ENCODE measurements at regions not wholly inside any gene's neighbourhood (a gene's known extent, or its start where the extent isn't known, plus 50 kb on each side); places are given as distances from the start of the nearest gene placed in this dataset.

DNA sequence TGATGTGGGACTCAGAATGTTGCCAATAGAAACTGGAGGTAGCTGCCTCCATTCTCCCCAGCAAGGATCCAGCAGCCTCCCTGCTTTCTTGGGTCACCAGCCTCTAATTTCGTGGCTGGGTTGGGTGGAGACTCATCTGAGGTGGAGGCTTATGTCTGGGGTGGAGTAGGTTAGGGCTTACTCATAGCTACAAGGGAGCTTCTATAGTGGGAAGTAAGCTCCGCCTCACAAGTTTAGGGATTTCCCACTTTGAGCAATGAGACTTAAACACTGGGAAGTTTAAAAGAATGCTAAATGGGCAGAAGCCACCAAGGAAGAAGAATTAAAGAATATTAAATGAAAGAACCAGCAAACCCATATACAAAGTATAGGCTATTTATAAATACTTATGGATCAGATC, 63.8 kb downstream of the GJD2 start:
- no CpG with 5 or more reads among the region's 2 CpGs for WGBS (ENCODE audit: extremely low coverage, insufficient coverage, insufficient read length)
- no peaks in the 10 kb centered on the region for H3K79me1 ChIP-seq (ENCODE audit: low read length)

DNA sequence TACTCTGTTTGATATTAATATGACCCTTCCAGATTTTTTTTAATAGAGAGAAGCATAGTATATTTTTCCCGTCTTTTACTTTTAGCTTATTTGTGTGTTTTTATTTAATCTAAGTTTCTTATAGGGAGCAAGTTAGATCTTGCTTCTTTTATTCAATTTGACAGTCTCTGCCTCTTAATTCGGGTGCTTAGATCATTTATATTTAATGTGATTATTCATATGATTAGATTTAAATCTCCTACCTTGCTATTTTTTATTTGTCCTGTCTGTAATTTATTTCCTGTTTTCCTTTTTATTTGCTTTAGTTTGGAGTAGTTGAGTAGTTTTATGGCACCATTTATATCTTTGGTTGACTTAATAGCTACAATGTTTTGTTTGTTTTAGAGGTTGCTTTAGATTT, 66.1 kb downstream of the GJD2 start:
- H3K4me2 ChIP-seq (ENCODE audit: low read length) = no peak overlapping the region
- no peak overlapping the region for H2BK12ac ChIP-seq (ENCODE audit: low read length)
- H3K4me3 ChIP-seq (ENCODE audit: low read depth, low read length) = no peak overlapping the region
- no peaks in the 10 kb centered on the region for H3K79me1 ChIP-seq (ENCODE audit: low read length)
- H3K9me3 ChIP-seq (ENCODE audit: insufficient read depth, low read depth, low read length) = no peaks in the 10 kb centered on the region
- H4K91ac ChIP-seq (ENCODE audit: low read depth, low read length) = no peak overlapping the region
- no peak overlapping the region for H3K27ac ChIP-seq (ENCODE audit: low read depth, low read length)
- no peak overlapping the region for H2BK5ac ChIP-seq (ENCODE audit: low read depth, low read length, poor library complexity)
- H3K4me1 ChIP-seq (ENCODE audit: control insufficient read depth in 1 of 2, insufficient read depth in 2 of 2, low read length in 2 of 2) = no peaks in the 10 kb centered on the region
- H2BK120ac ChIP-seq (ENCODE audit: insufficient read depth, low read length, poor library complexity) = no peak overlapping the region
- H3K9ac ChIP-seq (ENCODE audit: low read length) = no peak overlapping the region
- no peak overlapping the region for H3K23ac ChIP-seq (ENCODE audit: low read length)
- H2AK5ac ChIP-seq (ENCODE audit: low read length) = no peak overlapping the region
- H3K14ac ChIP-seq (ENCODE audit: low read length) = no peak overlapping the region
- no peak overlapping the region for H3K4ac ChIP-seq (ENCODE audit: low read depth, low read length)
- DNase-seq = no peak
- H3K36me3 ChIP-seq (ENCODE audit: control insufficient read depth in 1 of 2, insufficient read depth in 2 of 2, low read length in 2 of 2) = no peaks in the 10 kb centered on the region
- no peak overlapping the region for H2AFZ ChIP-seq (ENCODE audit: insufficient read depth, low read length, poor library complexity)
- no CpG with 5 or more reads among the region's 2 CpGs for WGBS (ENCODE audit: extremely low coverage, insufficient coverage, insufficient read length)
- no peak overlapping the region for H4K8ac ChIP-seq (ENCODE audit: low read depth, low read length)
- H3K27me3 ChIP-seq (ENCODE audit: insufficient read depth, low read length) = no peaks in the 10 kb centered on the region
- H4K12ac ChIP-seq (ENCODE audit: low read depth, low read length) = no peak overlapping the region
- no peaks in the 10 kb centered on the region for H3K79me2 ChIP-seq (ENCODE audit: control insufficient read depth, insufficient read depth, low read length, poor library complexity)
- no peak overlapping the region for H3K18ac ChIP-seq (ENCODE audit: low read length)

More for the DNA sequence above, 63.8 kb downstream of the GJD2 start:
- no peak overlapping the region for H2BK12ac ChIP-seq (ENCODE audit: low read length)
- H2AK5ac ChIP-seq (ENCODE audit: low read length) = no peak overlapping the region
- H3K23ac ChIP-seq (ENCODE audit: low read length) = no peak overlapping the region
- no peak overlapping the region for H2BK5ac ChIP-seq (ENCODE audit: low read depth, low read length, poor library complexity)
- no peak overlapping the region for H3K18ac ChIP-seq (ENCODE audit: low read length)
- H3K14ac ChIP-seq (ENCODE audit: low read length) = no peak overlapping the region
- no peak overlapping the region for H4K8ac ChIP-seq (ENCODE audit: low read depth, low read length)
- H3K4me3 ChIP-seq (ENCODE audit: low read depth, low read length) = no peak overlapping the region
- H3K4me2 ChIP-seq (ENCODE audit: low read length) = no peak overlapping the region
- no peaks in the 10 kb centered on the region for H3K27me3 ChIP-seq (ENCODE audit: insufficient read depth, low read length)
- H4K91ac ChIP-seq (ENCODE audit: low read depth, low read length) = no peak overlapping the region
- no peaks in the 10 kb centered on the region for H3K36me3 ChIP-seq (ENCODE audit: control insufficient read depth in 1 of 2, insufficient read depth in 2 of 2, low read length in 2 of 2)
- no peak overlapping the region for H3K9ac ChIP-seq (ENCODE audit: low read length)
- H2AFZ ChIP-seq (ENCODE audit: insufficient read depth, low read length, poor library complexity) = no peak overlapping the region
- no peaks in the 10 kb centered on the region for H3K79me2 ChIP-seq (ENCODE audit: control insufficient read depth, insufficient read depth, low read length, poor library complexity)
- H3K4me1 ChIP-seq (ENCODE audit: control insufficient read depth in 1 of 2, insufficient read depth in 2 of 2, low read length in 2 of 2) = no peaks in the 10 kb centered on the region
- H3K9me3 ChIP-seq (ENCODE audit: insufficient read depth, low read depth, low read length) = no peaks in the 10 kb centered on the region
- no peak overlapping the region for H3K27ac ChIP-seq (ENCODE audit: low read depth, low read length)
- H4K12ac ChIP-seq (ENCODE audit: low read depth, low read length) = no peak overlapping the region
- DNase-seq = no peak
- H3K4ac ChIP-seq (ENCODE audit: low read depth, low read length) = no peak overlapping the region
- no peak overlapping the region for H2BK120ac ChIP-seq (ENCODE audit: insufficient read depth, low read length, poor library complexity)

DNA sequence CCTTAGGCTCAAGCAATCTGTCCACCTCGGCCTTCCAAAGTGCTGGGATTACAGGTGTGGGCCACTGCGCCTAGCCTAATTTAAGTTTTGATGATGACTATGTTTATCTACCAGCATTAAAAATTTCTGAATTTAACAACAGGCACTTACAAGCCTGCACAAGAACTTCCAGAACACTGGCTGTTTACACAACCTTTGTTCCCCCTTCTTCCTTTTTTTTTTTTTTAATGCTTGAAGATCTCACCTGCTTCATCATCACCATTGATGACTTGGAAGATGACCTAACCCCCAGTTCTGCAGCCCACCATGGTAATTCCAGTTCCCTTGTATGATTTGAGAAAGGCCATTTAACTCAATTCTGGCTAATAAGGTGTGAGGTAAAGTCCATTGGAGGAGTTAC, 70.4 kb downstream of the GJD2 start:
- Histone ChIP-seq H3K4me3 (ENCODE audit: low read depth, low read length) (no peak overlapping the region), H2BK12ac (ENCODE audit: low read length) (no peak overlapping the region), H3K9ac (ENCODE audit: low read length) (no peak overlapping the region), H2BK120ac (ENCODE audit: insufficient read depth, low read length, poor library complexity) (no peak overlapping the region), H3K4me2 (ENCODE audit: low read length) (no peak overlapping the region), H3K23ac (ENCODE audit: low read length) (no peak overlapping the region), H3K9me3 (ENCODE audit: insufficient read depth, low read depth, low read length) (no peaks in the 10 kb centered on the region), H3K4ac (ENCODE audit: low read depth, low read length) (no peak overlapping the region), H2BK5ac (ENCODE audit: low read depth, low read length, poor library complexity) (no peak overlapping the region), H3K79me2 (ENCODE audit: control insufficient read depth, insufficient read depth, low read length, poor library complexity) (no peaks in the 10 kb centered on the region), H4K12ac (ENCODE audit: low read depth, low read length) (no peak overlapping the region), H3K4me1 (ENCODE audit: control insufficient read depth in 1 of 2, insufficient read depth in 2 of 2, low read length in 2 of 2) (no peaks in the 10 kb centered on the region), H3K18ac (ENCODE audit: low read length) (no peak overlapping the region), H4K91ac (ENCODE audit: low read depth, low read length) (no peak overlapping the region), H3K36me3 (ENCODE audit: control insufficient read depth in 1 of 2, insufficient read depth in 2 of 2, low read length in 2 of 2) (no peaks in the 10 kb centered on the region), H3K27me3 (ENCODE audit: insufficient read depth, low read length) (no peaks in the 10 kb centered on the region), H2AK5ac (ENCODE audit: low read length) (no peak overlapping the region), H3K27ac (ENCODE audit: low read depth, low read length) (no peak overlapping the region), H3K14ac (ENCODE audit: low read length) (no peak overlapping the region), H3K79me1 (ENCODE audit: low read length) (no peaks in the 10 kb centered on the region), H4K8ac (ENCODE audit: low read depth, low read length) (no peak overlapping the region), H2AFZ (ENCODE audit: insufficient read depth, low read length, poor library complexity) (no peak overlapping the region)
- DNase-seq = no peak
- whole genome bisulfite sequencing (ENCODE audit: extremely low coverage, insufficient coverage, insufficient read length) = no CpG with 5 or more reads among the region's 2 CpGs

DNA sequence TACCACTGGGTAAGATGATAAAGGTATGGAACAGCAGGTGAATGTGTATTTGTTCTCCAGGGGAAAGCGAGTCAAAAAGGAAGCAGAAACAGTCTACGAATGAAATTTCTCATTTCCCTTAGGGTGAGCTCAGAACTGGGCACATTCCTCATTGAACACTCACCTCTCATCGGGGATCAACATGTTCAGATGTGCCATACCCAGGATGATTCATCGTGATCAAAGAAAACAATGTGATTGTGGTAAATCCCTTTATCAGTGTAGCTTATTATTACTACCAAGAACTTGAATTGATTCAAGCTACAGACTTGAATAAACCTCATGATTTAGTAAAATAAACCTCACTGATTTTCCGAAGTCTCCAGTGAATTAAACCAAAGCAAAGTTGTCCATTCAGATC, 72.1 kb downstream of the GJD2 start:
- Histone ChIP-seq H3K4me1 (ENCODE audit: control insufficient read depth in 1 of 2, insufficient read depth in 2 of 2, low read length in 2 of 2) (no peaks in the 10 kb centered on the region), H3K14ac (ENCODE audit: low read length) (no peak overlapping the region), H3K9me3 (ENCODE audit: insufficient read depth, low read depth, low read length) (no peaks in the 10 kb centered on the region), H2AK5ac (ENCODE audit: low read length) (no peak overlapping the region), H4K8ac (ENCODE audit: low read depth, low read length) (no peak overlapping the region), H2AFZ (ENCODE audit: insufficient read depth, low read length, poor library complexity) (no peak overlapping the region), H3K27me3 (ENCODE audit: insufficient read depth, low read length) (no peaks in the 10 kb centered on the region), H3K4me2 (ENCODE audit: low read length) (no peak overlapping the region), H3K79me1 (ENCODE audit: low read length) (no peaks in the 10 kb centered on the region), H4K12ac (ENCODE audit: low read depth, low read length) (no peak overlapping the region), H3K9ac (ENCODE audit: low read length) (no peak overlapping the region), H3K4ac (ENCODE audit: low read depth, low read length) (no peak overlapping the region), H3K4me3 (ENCODE audit: low read depth, low read length) (no peak overlapping the region), H3K79me2 (ENCODE audit: control insufficient read depth, insufficient read depth, low read length, poor library complexity) (no peaks in the 10 kb centered on the region), H3K36me3 (ENCODE audit: control insufficient read depth in 1 of 2, insufficient read depth in 2 of 2, low read length in 2 of 2) (no peaks in the 10 kb centered on the region), H4K91ac (ENCODE audit: low read depth, low read length) (no peak overlapping the region), H2BK5ac (ENCODE audit: low read depth, low read length, poor library complexity) (no peak overlapping the region), H2BK120ac (ENCODE audit: insufficient read depth, low read length, poor library complexity) (no peak overlapping the region), H2BK12ac (ENCODE audit: low read length) (no peak overlapping the region), H3K27ac (ENCODE audit: low read depth, low read length) (no peak overlapping the region), H3K23ac (ENCODE audit: low read length) (no peak overlapping the region), H3K18ac (ENCODE audit: low read length) (no peak overlapping the region)
- no CpG with 5 or more reads among the region's 5 CpGs for WGBS (ENCODE audit: extremely low coverage, insufficient coverage, insufficient read length)
- no peak for DNase-seq
